ENCODE measurements at regions not wholly inside any gene's neighbourhood (a gene's known extent, or its start where the extent isn't known, plus 50 kb on each side); places are given as distances from the start of the nearest gene placed in this dataset.
"Not testable (repeated sequence)": the region's sequence is repeated elsewhere in the genome, so short reads cannot be mapped to it uniquely, and the experiment has no call there.

- H3K36me3 ChIP-seq (ENCODE audit: control insufficient read depth, insufficient read depth, low read length) = no peaks in the 10 kb centered on the region
- H3K27me3 ChIP-seq (replicated peaks; ENCODE audit: control insufficient read depth, insufficient read depth, low read length) = no peaks in the 10 kb centered on the region
- TF ChIP-seq CTCF (IDR thresholded peaks at IDR 0.05; ENCODE audit: insufficient read depth, low read length, poor library complexity, severe bottlenecking) = no peak
- H3K4me3 ChIP-seq (replicated peaks; ENCODE audit: low read depth, low read length) = no peak overlapping the region
- DNase-seq (ENCODE audit: extremely low read depth, insufficient read length) = no peak
Observed at GRCh38 chr13:44730099-44730498, 154.0 kb upstream of the TSC22D1 start.

- not testable (repeated sequence) for DNase-seq (ENCODE audit: extremely low read depth, insufficient read length); H3K4me3 ChIP-seq (replicated peaks; ENCODE audit: low read depth, low read length); H3K27me3 ChIP-seq (replicated peaks; ENCODE audit: control insufficient read depth, insufficient read depth, low read length); H3K36me3 ChIP-seq (ENCODE audit: control insufficient read depth, insufficient read depth, low read length)
Observed at GRCh38 chr13:44727591-44727990, 151.5 kb upstream of the TSC22D1 start.

- Histone ChIP-seq H3K4me3 (replicated peaks; ENCODE audit: low read depth, low read length) (no peak overlapping the region), H3K27me3 (replicated peaks; ENCODE audit: control insufficient read depth, insufficient read depth, low read length) (no peaks in the 10 kb centered on the region; the same call in 1 of the 2 replicates), H3K36me3 (ENCODE audit: control insufficient read depth, insufficient read depth, low read length) (no peaks in the 10 kb centered on the region)
- no peak for TF ChIP-seq CTCF (IDR thresholded peaks at IDR 0.05; ENCODE audit: insufficient read depth, low read length, poor library complexity, severe bottlenecking)
- DNase-seq (ENCODE audit: extremely low read depth, insufficient read length) = no peak
Observed at GRCh38 chr13:44726778-44727177, 150.6 kb upstream of the TSC22D1 start.

GRCh38 chr13:44726214-44726613 is 150.1 kb upstream of the TSC22D1 start:
- Histone ChIP-seq H3K4me3 (replicated peaks; ENCODE audit: low read depth, low read length) (no peak overlapping the region), H3K36me3 (ENCODE audit: control insufficient read depth, insufficient read depth, low read length) (no peaks in the 10 kb centered on the region), H3K27me3 (replicated peaks; ENCODE audit: control insufficient read depth, insufficient read depth, low read length) (no peaks in the 10 kb centered on the region; the same call in 1 of the 2 replicates)
- no peak for DNase-seq (ENCODE audit: extremely low read depth, insufficient read length)
- no peak for TF ChIP-seq CTCF (IDR thresholded peaks at IDR 0.05; ENCODE audit: insufficient read depth, low read length, poor library complexity, severe bottlenecking)

- no peak for TF ChIP-seq CTCF (IDR thresholded peaks at IDR 0.05; ENCODE audit: insufficient read depth, low read length, poor library complexity, severe bottlenecking)
- DNase-seq (ENCODE audit: extremely low read depth, insufficient read length) = no peak
- Histone ChIP-seq H3K36me3 (ENCODE audit: control insufficient read depth, insufficient read depth, low read length) (no peaks in the 10 kb centered on the region), H3K27me3 (replicated peaks; ENCODE audit: control insufficient read depth, insufficient read depth, low read length) (no peaks in the 10 kb centered on the region; the same call in 1 of the 2 replicates), H3K4me3 (replicated peaks; ENCODE audit: low read depth, low read length) (no peak overlapping the region)
Observed at GRCh38 chr13:44719857-44720671, 143.9 kb upstream of the TSC22D1 start.

GRCh38 chr13:44718467-44718866 is 142.3 kb upstream of the TSC22D1 start:
- Histone ChIP-seq H3K4me3 (replicated peaks; ENCODE audit: low read depth, low read length) (no peak overlapping the region), H3K36me3 (ENCODE audit: control insufficient read depth, insufficient read depth, low read length) (no peaks in the 10 kb centered on the region), H3K27me3 (replicated peaks; ENCODE audit: control insufficient read depth, insufficient read depth, low read length) (no peaks in the 10 kb centered on the region; the same call in 1 of the 2 replicates)
- TF ChIP-seq CTCF (IDR thresholded peaks at IDR 0.05; ENCODE audit: insufficient read depth, low read length, poor library complexity, severe bottlenecking) = no peak
- DNase-seq (ENCODE audit: extremely low read depth, insufficient read length) = no peak

Measured in GM06990 (cell line).